ENCODE measurements at regions not wholly inside any gene's neighbourhood (a gene's known extent, or its start where the extent isn't known, plus 50 kb on each side); places are given as distances from the start of the nearest gene placed in this dataset.

GRCh38 chr5:98637557-98637956 lies 135.9 kb upstream of the RGMB start:
- TF ChIP-seq POLR2AphosphoS5 (IDR thresholded peaks at IDR 0.05; ENCODE audit: borderline replicate concordance, low read depth, low read length): no peak
- TF ChIP-seq EZH2 (IDR thresholded peaks at IDR 0.05): no peak

Data from SK-N-MC (cell line).